MM.1S (cell line): ENCODE measurements at regions not wholly inside any gene's neighbourhood (a gene's known extent, or its start where the extent isn't known, plus 50 kb on each side); places are given as distances from the start of the nearest gene placed in this dataset.

Experiments
- DNase-seq: peaks from one replicate; pipeline ENCODE4 v3.0.0-alpha.2; 2015
- H2AFZ ChIP-seq: fragments of 300-600 bp; sonication (generic); 2 replicates; pipeline ENCODE4 v1.6.0; 2016; ENCODE audit warnings: antibody characterized with exemption, low read length
- H3F3A ChIP-seq: fragments of 300-600 bp; sonication (generic); 2 replicates; pipeline ENCODE4 v1.6.1; 2016; ENCODE audit warnings: mild to moderate bottlenecking, antibody characterized with exemption, low read length, moderate library complexity, mixed read lengths; ENCODE audit not compliant: insufficient read depth
- H3K27ac ChIP-seq: fragments of 300-600 bp; sonication (generic); 2 replicates; pipeline ENCODE4 v1.5.1; 2016; ENCODE audit warnings: mild to moderate bottlenecking, low read length
- H3K27me3 ChIP-seq: fragments of 300-600 bp; sonication (generic); replicated peaks from 2 replicates; pipeline ENCODE4 v1.6.0; 2016; ENCODE audit warnings: low read length; ENCODE audit not compliant: insufficient read depth
- H3K36me3 ChIP-seq: fragments of 300-600 bp; sonication (generic); replicated peaks from 2 replicates; pipeline ENCODE4 v1.6.1; 2016; ENCODE audit warnings: mild to moderate bottlenecking, low read length, mixed read lengths; ENCODE audit not compliant: insufficient read depth
- H3K4me1 ChIP-seq: fragments of 300-600 bp; sonication (generic); 2 replicates; pipeline ENCODE4 v1.6.1; 2016; ENCODE audit warnings: low read length, mixed read lengths
- H3K4me2 ChIP-seq: fragments of 300-600 bp; sonication (generic); 2 replicates; pipeline ENCODE4 v1.6.0; 2016; ENCODE audit warnings: low read depth, low read length
- H3K4me3 ChIP-seq: fragments of 300-600 bp; sonication (generic); 2 replicates; pipeline ENCODE4 v1.5.1; 2016; ENCODE audit warnings: low read length, mixed read lengths
- H3K79me2 ChIP-seq: fragments of 300-600 bp; sonication (generic); 2 replicates; pipeline ENCODE4 v1.6.1; 2016; ENCODE audit warnings: mixed run types, low read length, mixed read lengths
- H3K9ac ChIP-seq: fragments of 300-600 bp; sonication (generic); 2 replicates; pipeline ENCODE4 v1.6.1; 2016; ENCODE audit warnings: low read length, mixed read lengths
- H3K9me2 ChIP-seq: fragments of 300-600 bp; sonication (generic); replicated peaks from 2 replicates; pipeline ENCODE4 v1.6.1; 2016; ENCODE audit warnings: mild to moderate bottlenecking, low read length, mixed read lengths; ENCODE audit not compliant: insufficient read depth
- H3K9me3 ChIP-seq: fragments of 300-600 bp; sonication (generic); replicated peaks from 2 replicates; pipeline ENCODE4 v1.6.1; 2016; ENCODE audit warnings: mild to moderate bottlenecking, low read length, mixed read lengths; ENCODE audit not compliant: insufficient read depth
- H4K20me1 ChIP-seq: fragments of 300-600 bp; sonication (generic); 2 replicates; pipeline ENCODE4 v1.6.1; 2016; ENCODE audit warnings: mild to moderate bottlenecking, low read length, moderate library complexity, mixed read lengths; ENCODE audit not compliant: insufficient read depth
- CTCF ChIP-seq: fragments of 300-600 bp; sonication (generic); IDR thresholded peaks from 2 replicates; pipeline ENCODE4 v1.5.1; 2016; ENCODE audit warnings: antibody characterized with exemption, low read length, mixed read lengths
- EZH2 ChIP-seq: fragments of 300-600 bp; sonication (generic); optimal IDR thresholded peaks from 2 replicates; pipeline ENCODE3; 2017; ENCODE audit warnings: low read depth, mild to moderate bottlenecking, antibody characterized with exemption, low read length, mixed read lengths
- EZH2phosphoT487 ChIP-seq: fragments of 300-600 bp; sonication (generic); IDR thresholded peaks from 2 replicates; pipeline ENCODE4 v1.6.1; 2018; ENCODE audit warnings: antibody characterized with exemption, low read length

- Histone ChIP-seq H4K20me1 (no peaks in the 10 kb centered on the region), H3K36me3 (no peaks in the 10 kb centered on the region), H3K4me3 (no peak overlapping the region), H3K4me2 (no peak overlapping the region), H3K27me3 (no peaks in the 10 kb centered on the region), H3K9me3 (no peaks in the 10 kb centered on the region), H3K9me2 (no peaks in the 10 kb centered on the region), H3F3A (no peaks in the 10 kb centered on the region), H3K27ac (no peak overlapping the region), H3K9ac (no peak overlapping the region), H3K4me1 (no peaks in the 10 kb centered on the region), H2AFZ (no peak overlapping the region), H3K79me2 (no peaks in the 10 kb centered on the region)
- no peak for DNase-seq
- TF ChIP-seq EZH2phosphoT487 (no peak), EZH2 (no peak), CTCF (no peak)
Observed at GRCh38 chr14:62159314-62159713, 397.1 kb downstream of the SNAPC1 start.

- Histone ChIP-seq H2AFZ (no peak overlapping the region), H3K36me3 (no peaks in the 10 kb centered on the region), H3K79me2 (no peaks in the 10 kb centered on the region), H3F3A (no peaks in the 10 kb centered on the region), H4K20me1 (no peaks in the 10 kb centered on the region), H3K27me3 (no peaks in the 10 kb centered on the region), H3K4me1 (no peaks in the 10 kb centered on the region), H3K9me3 (no peaks in the 10 kb centered on the region), H3K4me2 (no peak overlapping the region), H3K9me2 (no peaks in the 10 kb centered on the region), H3K9ac (no peak overlapping the region), H3K4me3 (no peak overlapping the region), H3K27ac (no peak overlapping the region)
- DNase-seq: peak; percentile 6
- no peak for TF ChIP-seq EZH2
- TF ChIP-seq CTCF: peak; percentile 60
- no peak for TF ChIP-seq EZH2phosphoT487
Observed at GRCh38 chr14:62162998-62163589, 400.9 kb downstream of the SNAPC1 start.

GRCh38 chr14:62168564-62169155, 406.4 kb downstream of the SNAPC1 start:
- H3K27me3 ChIP-seq: no peaks in the 10 kb centered on the region
- no peaks in the 10 kb centered on the region for H3K36me3 ChIP-seq
- H3K27ac ChIP-seq: no peak overlapping the region
- DNase-seq: no peak
- TF ChIP-seq EZH2phosphoT487: no peak
- no peak for TF ChIP-seq CTCF
- no peak for TF ChIP-seq EZH2
- H3K9me3 ChIP-seq: no peaks in the 10 kb centered on the region
- H3K4me2 ChIP-seq: no peak overlapping the region
- H3K4me3 ChIP-seq: no peak overlapping the region
- no peaks in the 10 kb centered on the region for H4K20me1 ChIP-seq
- H3K79me2 ChIP-seq: no peaks in the 10 kb centered on the region
- H3K4me1 ChIP-seq: no peaks in the 10 kb centered on the region
- H3F3A ChIP-seq: no peaks in the 10 kb centered on the region
- H3K9ac ChIP-seq: no peak overlapping the region
- H2AFZ ChIP-seq: no peak overlapping the region
- H3K9me2 ChIP-seq: no peaks in the 10 kb centered on the region
